Erythroblast (primary cell): ENCODE measurements at regions not wholly inside any gene's neighbourhood (a gene's known extent, or its start where the extent isn't known, plus 50 kb on each side); places are given as distances from the start of the nearest gene placed in this dataset.

Experiments used
- DNase-seq, 2 experiments: peaks; one replicate each; lab custom pipeline; 2025; lab: John Stamatoyannopoulos, UW
- GATA1 ChIP-seq: IDR thresholded peaks from 2 replicates; pipeline ENCODE4 v1.6.1; 2011; ENCODE audit warnings: low read depth, mild to moderate bottlenecking, control low read depth, low read length, moderate library complexity
- POLR2A ChIP-seq: IDR thresholded peaks from 2 replicates; pipeline ENCODE4 v1.6.1; 2011; ENCODE audit warnings: mild to moderate bottlenecking, low read length

GRCh38 chr21:36549470-36549869, 69.5 kb upstream of the CLDN14 start:
- no peak for DNase-seq
- TF ChIP-seq GATA1: no peak
- no peak for TF ChIP-seq POLR2A

DNA sequence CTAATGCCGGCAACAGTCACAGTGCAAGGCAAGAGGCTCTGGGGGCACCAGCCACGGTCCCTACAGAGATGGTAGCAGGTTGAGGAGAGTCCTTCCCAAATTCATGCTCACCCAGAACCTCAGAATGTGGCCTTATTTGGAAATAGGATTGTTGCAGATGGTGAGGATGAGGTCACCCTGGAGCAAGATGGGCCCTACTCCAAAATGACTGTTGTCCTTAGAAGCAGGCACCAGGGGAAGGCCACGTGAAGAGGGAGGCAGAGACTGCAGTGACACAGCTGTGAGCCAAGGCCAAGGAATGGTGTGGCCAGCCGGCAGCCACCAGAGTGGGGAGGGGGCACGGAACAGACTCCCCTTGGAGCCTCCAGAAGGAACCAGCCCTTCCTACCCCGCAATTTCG, 70.8 kb upstream of the CLDN14 start:
- TF ChIP-seq POLR2A (no peak), GATA1 (no peak)
- DNase-seq: no peak

DNA sequence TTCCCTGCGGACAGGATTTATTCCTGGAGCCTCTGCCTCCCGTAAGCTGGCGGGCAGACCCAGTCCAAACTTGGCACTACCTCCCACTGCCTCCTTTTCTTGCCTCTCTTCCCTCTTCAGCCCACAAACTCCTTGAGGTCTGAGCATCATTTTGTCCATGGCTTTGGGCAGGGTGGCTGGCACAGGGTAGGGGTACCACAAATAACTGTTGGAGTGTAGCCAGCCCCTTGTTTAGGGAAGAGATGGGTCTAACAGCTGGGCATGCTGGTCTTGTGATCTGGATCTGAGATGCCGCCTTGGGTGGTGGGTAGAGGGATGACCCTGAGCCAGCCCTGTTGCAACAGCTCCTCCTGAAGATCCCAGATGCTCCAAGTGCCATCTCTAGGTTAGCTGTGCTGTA, 71.4 kb upstream of the CLDN14 start:
- DNase-seq: no peak
- TF ChIP-seq POLR2A (no peak), GATA1 (no peak)

GRCh38 chr21:36551731-36552433, 72.0 kb upstream of the CLDN14 start:
- no peak for DNase-seq
- TF ChIP-seq POLR2A: no peak
- no peak for TF ChIP-seq GATA1

DNA sequence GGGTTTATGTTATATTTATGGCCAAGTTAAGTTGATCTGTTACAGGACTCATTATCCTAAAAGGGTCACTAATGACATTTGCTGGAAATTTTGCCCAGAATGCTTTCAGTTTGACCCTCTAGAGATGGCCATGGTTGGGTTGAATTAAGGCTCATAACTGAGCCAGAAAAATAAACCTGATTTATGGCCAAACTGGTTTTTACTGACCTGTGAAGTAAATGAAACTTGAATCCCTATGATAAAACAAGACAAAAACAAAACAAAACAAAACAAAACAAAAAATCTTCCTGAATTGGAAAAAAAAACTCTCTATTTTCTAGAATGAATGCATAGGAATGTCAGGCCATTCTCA, 72.5 kb upstream of the CLDN14 start:
- TF ChIP-seq POLR2A: no peak
- TF ChIP-seq GATA1: no peak
- no peak for DNase-seq

GRCh38 chr21:36553406-36553805, 73.5 kb upstream of the CLDN14 start:
- no peak for DNase-seq
- TF ChIP-seq GATA1 (no peak), POLR2A (no peak)

DNA sequence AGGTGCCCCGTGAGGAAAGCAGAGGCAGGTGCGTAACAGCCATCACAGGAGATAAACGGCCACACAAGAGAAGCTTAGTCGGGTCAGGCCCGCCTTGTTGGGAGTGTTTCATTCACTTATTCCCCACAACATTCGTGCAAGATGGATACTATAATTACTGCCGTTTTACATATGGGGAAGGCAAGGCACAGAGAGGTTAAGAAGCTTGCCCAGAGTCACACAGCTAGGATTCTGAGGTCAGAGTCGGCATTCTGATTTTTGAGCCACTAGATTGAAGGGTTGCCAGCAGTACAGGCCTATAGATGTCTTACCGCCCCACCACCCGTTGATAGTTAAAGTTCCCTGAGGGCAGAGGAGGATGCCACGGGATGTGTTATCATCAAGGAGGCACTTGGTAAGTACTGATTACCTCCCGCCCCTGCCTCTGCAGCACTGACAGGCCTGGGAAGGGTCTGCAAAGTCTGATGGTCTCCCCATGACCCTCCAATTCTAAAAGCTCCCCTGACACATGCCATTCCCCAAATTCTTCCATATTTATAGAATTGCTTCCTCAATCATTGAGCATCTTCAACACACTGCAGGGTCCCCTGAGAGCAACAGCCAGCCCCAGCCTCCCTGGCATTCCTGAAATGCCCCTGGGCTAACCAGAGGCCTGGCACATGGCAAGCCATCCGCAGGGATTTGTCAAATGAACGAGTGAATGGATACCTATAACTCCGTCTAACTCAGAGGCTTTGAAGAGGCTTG, 74.7 kb upstream of the CLDN14 start:
- TF ChIP-seq GATA1 (no peak), POLR2A (no peak)
- DNase-seq: no peak

DNA sequence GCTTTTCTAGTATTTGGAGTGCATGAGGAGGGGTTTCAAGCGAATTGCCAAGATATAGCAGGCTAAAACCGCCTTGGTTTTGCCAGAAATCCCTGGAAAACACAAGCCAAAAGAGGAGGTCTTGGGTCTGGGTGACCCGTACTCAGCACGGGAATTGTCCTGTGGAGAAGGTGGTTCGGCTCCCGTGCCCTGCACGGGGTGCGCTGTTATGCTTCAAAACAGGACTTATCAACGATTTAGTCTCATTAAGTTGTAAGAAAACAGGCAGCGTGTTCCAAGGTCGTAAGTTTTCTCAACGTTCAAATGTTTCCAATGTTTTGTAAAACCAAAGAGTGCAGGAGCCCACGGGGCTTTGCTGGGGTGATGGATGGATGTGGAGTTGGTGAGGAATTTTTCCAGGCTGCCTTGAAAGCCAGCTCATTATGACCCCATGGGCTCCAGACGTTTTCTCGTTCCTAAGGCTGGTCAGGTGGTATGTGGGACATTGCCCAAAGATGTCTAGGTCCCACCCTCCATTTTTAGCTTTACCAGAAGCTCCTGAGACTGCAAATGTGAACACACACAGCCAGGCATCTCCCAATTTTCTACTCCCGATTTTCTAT, 75.4 kb upstream of the CLDN14 start:
- TF ChIP-seq GATA1 (no peak), POLR2A (no peak)
- DNase-seq: no peak

DNA sequence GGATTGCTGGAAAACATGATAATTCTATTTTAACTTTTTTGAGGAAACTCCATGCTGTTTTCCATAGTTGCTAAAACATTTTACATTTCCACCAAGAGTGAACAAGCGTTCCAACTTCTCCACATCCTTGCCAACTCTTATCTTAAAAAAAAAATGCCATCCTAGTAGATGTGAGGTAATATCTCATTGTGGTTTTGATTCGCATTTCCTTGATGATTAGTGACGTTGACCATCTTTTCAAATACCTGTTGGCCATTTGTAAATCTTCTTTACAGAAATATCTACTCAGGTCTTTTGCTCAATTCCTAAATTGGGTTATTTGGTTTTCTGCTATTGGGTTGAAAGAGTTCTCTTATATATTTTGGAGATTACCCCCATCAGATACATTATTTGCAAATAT, 77.4 kb upstream of the CLDN14 start:
- no peak for DNase-seq
- TF ChIP-seq GATA1 (no peak), POLR2A (no peak)

- TF ChIP-seq GATA1: no peak
- no peak for TF ChIP-seq POLR2A
- no peak for DNase-seq
Observed at GRCh38 chr21:36560933-36561575, 81.1 kb upstream of the CLDN14 start.

GRCh38 chr21:36563341-36563926, 83.5 kb upstream of the CLDN14 start:
- no peak for DNase-seq
- TF ChIP-seq POLR2A (no peak), GATA1 (no peak)

DNA sequence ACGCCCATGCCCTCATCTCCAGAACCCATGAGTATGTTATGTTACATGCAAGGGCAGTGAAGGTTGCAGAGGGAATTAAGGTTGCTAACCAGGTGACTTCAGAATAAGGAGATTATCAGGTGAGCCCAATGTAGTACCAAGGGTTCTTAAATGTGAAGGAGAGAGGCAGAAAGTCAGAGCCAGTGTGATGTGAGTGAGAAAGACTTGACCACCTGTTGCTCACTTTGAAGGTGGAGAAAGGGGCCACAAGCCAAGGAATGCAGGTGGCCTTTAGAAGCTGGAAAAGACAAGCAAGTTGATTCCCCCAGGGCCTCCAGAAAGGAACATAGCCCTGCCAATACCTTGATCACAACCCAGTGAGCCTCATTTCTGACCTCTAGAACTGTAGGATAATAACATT, 84.7 kb upstream of the CLDN14 start:
- DNase-seq: no peak
- TF ChIP-seq POLR2A: no peak
- no peak for TF ChIP-seq GATA1

DNA sequence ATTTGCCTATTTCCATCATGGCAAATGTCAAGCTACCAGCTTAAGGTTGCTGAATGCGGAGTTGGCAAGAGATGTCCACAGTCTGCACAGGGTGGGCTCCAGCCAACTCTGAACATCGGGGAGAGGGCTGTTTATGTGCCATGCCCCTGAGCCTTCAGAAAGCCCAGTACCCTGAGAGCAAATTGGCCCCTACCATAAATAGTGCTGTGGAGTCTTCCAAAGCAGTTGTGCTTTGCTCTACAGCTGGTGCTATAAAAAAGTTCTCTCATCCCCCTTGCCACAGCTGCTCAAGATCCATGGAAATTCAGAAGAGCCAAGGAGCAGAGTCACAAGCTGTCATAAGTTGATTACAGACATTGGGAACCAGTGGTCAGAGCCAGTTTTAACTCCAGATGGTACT, 85.6 kb upstream of the CLDN14 start:
- DNase-seq: no peak
- TF ChIP-seq GATA1 (no peak), POLR2A (no peak)
